ENCODE measurements at regions not wholly inside any gene's neighbourhood (a gene's known extent, or its start where the extent isn't known, plus 50 kb on each side); places are given as distances from the start of the nearest gene placed in this dataset.

DNA sequence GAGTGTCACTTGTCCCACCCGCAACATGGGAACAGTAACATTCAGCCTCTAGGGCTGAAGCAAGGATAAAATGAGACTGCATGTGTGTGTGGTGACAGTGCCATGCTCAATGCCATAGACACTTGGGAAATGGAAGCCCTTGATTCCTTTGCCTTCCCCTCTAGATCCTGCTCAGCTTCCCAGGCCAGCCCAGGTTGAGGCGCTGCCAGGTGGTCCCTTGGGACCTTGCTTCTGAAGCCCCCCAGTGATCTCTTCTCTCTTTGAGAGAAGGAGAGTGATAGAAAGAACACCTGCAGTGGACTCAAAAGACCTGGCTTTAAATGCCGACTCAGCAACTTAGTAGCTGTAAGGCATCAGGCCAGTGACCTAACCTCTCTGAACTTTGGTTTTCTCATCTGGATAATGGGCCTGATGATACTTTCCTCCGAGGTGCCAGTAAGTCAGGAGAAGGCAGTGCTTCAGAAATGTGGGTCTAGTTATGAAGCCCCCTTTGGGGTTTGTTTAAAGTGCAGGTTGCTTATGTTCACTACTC lies 144.5 kb downstream of the RPLP1 start:
- no peak for TF ChIP-seq MXI1 (IDR thresholded peaks at IDR 0.05; ENCODE audit: borderline replicate concordance, low read depth, low read length)
- no peak for TF ChIP-seq POLR2A (IDR thresholded peaks at IDR 0.05; ENCODE audit: low read depth, low read length)
- TF ChIP-seq, protein P1, sequence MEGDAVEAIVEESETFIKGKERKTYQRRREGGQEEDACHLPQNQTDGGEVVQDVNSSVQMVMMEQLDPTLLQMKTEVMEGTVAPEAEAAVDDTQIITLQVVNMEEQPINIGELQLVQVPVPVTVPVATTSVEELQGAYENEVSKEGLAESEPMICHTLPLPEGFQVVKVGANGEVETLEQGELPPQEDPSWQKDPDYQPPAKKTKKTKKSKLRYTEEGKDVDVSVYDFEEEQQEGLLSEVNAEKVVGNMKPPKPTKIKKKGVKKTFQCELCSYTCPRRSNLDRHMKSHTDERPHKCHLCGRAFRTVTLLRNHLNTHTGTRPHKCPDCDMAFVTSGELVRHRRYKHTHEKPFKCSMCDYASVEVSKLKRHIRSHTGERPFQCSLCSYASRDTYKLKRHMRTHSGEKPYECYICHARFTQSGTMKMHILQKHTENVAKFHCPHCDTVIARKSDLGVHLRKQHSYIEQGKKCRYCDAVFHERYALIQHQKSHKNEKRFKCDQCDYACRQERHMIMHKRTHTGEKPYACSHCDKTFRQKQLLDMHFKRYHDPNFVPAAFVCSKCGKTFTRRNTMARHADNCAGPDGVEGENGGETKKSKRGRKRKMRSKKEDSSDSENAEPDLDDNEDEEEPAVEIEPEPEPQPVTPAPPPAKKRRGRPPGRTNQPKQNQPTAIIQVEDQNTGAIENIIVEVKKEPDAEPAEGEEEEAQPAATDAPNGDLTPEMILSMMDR (conservative IDR thresholded peaks at IDR 0.05; ENCODE audit: low read depth, low read length) = no peak
- no peak for TF ChIP-seq FOS (IDR thresholded peaks at IDR 0.05; ENCODE audit: low read depth, low read length)
- TF ChIP-seq, protein P2, sequence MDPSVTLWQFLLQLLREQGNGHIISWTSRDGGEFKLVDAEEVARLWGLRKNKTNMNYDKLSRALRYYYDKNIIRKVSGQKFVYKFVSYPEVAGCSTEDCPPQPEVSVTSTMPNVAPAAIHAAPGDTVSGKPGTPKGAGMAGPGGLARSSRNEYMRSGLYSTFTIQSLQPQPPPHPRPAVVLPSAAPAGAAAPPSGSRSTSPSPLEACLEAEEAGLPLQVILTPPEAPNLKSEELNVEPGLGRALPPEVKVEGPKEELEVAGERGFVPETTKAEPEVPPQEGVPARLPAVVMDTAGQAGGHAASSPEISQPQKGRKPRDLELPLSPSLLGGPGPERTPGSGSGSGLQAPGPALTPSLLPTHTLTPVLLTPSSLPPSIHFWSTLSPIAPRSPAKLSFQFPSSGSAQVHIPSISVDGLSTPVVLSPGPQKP (IDR thresholded peaks at IDR 0.05; ENCODE audit: borderline replicate concordance, low read depth, low read length) = no peak
- no peak for TF ChIP-seq CEBPB (IDR thresholded peaks at IDR 0.05; ENCODE audit: low read depth, low read length)
- TF ChIP-seq RCOR1 (IDR thresholded peaks at IDR 0.05; ENCODE audit: insufficient replicate concordance, low read length) = no peak
- TF ChIP-seq BHLHE40 (IDR thresholded peaks at IDR 0.05; ENCODE audit: low read depth, low read length) = no peak
